ENCODE measurements at regions not wholly inside any gene's neighbourhood (a gene's known extent, or its start where the extent isn't known, plus 50 kb on each side); places are given as distances from the start of the nearest gene placed in this dataset.

DNA sequence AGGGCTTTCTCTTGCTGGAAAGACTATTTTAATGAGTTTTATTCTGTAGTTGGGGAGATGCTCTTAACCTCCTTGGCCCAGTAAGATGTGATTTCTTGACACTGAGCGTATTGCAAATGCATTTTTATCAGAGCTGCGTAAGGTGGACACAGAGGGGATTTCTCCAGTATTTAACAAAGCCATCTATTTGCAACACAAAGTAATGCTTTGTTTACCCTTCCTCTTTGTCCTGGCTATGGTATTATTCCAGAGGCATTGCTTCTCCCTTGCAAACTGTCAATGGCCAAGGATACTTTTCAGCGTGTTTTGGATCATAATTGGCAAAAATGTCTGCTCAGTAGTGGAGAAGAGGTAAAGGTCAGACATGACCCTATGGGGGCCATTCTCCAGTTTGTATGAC is 90.8 kb upstream of the PIK3C3 start:
- Histone ChIP-seq H3K27ac (no peak overlapping the region), H3K36me3 (ENCODE audit: insufficient read depth) (no peaks in the 10 kb centered on the region), H3K27me3 (ENCODE audit: insufficient read depth, low read depth) (no peaks in the 10 kb centered on the region), H4K20me1 (ENCODE audit: insufficient read depth) (no peaks in the 10 kb centered on the region), H3K4me2 (no peak overlapping the region), H3K79me2 (ENCODE audit: insufficient read depth, low read depth) (no peaks in the 10 kb centered on the region), H3K9ac (no peak overlapping the region), H2AFZ (ENCODE audit: low read depth) (no peak overlapping the region), H3K4me1 (ENCODE audit: low read depth, poor library complexity, severe bottlenecking) (no peaks in the 10 kb centered on the region), H3K4me3 (IDR thresholded peaks at IDR 0.05; ENCODE audit: insufficient read depth, low read depth, low read length) (no peak overlapping the region)
- TF ChIP-seq, protein P1, sequence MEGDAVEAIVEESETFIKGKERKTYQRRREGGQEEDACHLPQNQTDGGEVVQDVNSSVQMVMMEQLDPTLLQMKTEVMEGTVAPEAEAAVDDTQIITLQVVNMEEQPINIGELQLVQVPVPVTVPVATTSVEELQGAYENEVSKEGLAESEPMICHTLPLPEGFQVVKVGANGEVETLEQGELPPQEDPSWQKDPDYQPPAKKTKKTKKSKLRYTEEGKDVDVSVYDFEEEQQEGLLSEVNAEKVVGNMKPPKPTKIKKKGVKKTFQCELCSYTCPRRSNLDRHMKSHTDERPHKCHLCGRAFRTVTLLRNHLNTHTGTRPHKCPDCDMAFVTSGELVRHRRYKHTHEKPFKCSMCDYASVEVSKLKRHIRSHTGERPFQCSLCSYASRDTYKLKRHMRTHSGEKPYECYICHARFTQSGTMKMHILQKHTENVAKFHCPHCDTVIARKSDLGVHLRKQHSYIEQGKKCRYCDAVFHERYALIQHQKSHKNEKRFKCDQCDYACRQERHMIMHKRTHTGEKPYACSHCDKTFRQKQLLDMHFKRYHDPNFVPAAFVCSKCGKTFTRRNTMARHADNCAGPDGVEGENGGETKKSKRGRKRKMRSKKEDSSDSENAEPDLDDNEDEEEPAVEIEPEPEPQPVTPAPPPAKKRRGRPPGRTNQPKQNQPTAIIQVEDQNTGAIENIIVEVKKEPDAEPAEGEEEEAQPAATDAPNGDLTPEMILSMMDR (conservative IDR thresholded peaks at IDR 0.05; ENCODE audit: low read depth, low read length), result no peak

- no peak overlapping the region for H3K4me3 ChIP-seq (IDR thresholded peaks at IDR 0.05; ENCODE audit: insufficient read depth, low read depth, low read length)
- TF ChIP-seq, protein P1 (conservative IDR thresholded peaks at IDR 0.05; ENCODE audit: low read depth, low read length), result no peak
- H3K9ac ChIP-seq, result no peak overlapping the region
- H2AFZ ChIP-seq (ENCODE audit: low read depth), result no peak overlapping the region
- H3K36me3 ChIP-seq (ENCODE audit: insufficient read depth), result no peaks in the 10 kb centered on the region
- no peaks in the 10 kb centered on the region for H3K27me3 ChIP-seq (ENCODE audit: insufficient read depth, low read depth)
- H3K79me2 ChIP-seq (ENCODE audit: insufficient read depth, low read depth), result no peaks in the 10 kb centered on the region
- no peaks in the 10 kb centered on the region for H3K4me1 ChIP-seq (ENCODE audit: low read depth, poor library complexity, severe bottlenecking)
- no peak overlapping the region for H3K4me2 ChIP-seq
- no peak overlapping the region for H3K27ac ChIP-seq
- no peaks in the 10 kb centered on the region for H4K20me1 ChIP-seq (ENCODE audit: insufficient read depth)
Observed at GRCh38 chr18:41862921-41863320, 92.1 kb upstream of the PIK3C3 start.

GRCh38 chr18:41860987-41861386 is 94.0 kb upstream of the PIK3C3 start:
- no peaks in the 10 kb centered on the region for H4K20me1 ChIP-seq (ENCODE audit: insufficient read depth)
- H2AFZ ChIP-seq (ENCODE audit: low read depth), result no peak overlapping the region
- no peaks in the 10 kb centered on the region for H3K4me1 ChIP-seq (ENCODE audit: low read depth, poor library complexity, severe bottlenecking)
- no peak overlapping the region for H3K4me3 ChIP-seq (IDR thresholded peaks at IDR 0.05; ENCODE audit: insufficient read depth, low read depth, low read length)
- no peak overlapping the region for H3K27ac ChIP-seq
- no peaks in the 10 kb centered on the region for H3K27me3 ChIP-seq (ENCODE audit: insufficient read depth, low read depth)
- TF ChIP-seq, protein P1 (conservative IDR thresholded peaks at IDR 0.05; ENCODE audit: low read depth, low read length), result no peak
- no peaks in the 10 kb centered on the region for H3K36me3 ChIP-seq (ENCODE audit: insufficient read depth)
- no peaks in the 10 kb centered on the region for H3K79me2 ChIP-seq (ENCODE audit: insufficient read depth, low read depth)
- no peak overlapping the region for H3K9ac ChIP-seq
- no peak overlapping the region for H3K4me2 ChIP-seq

GRCh38 chr18:41858761-41859555 is 96.1 kb upstream of the PIK3C3 start:
- Histone ChIP-seq H3K4me1 (ENCODE audit: low read depth, poor library complexity, severe bottlenecking) (no peaks in the 10 kb centered on the region), H3K4me2 (no peak overlapping the region), H3K4me3 (IDR thresholded peaks at IDR 0.05; ENCODE audit: insufficient read depth, low read depth, low read length) (no peak overlapping the region), H4K20me1 (ENCODE audit: insufficient read depth) (no peaks in the 10 kb centered on the region), H3K79me2 (ENCODE audit: insufficient read depth, low read depth) (no peaks in the 10 kb centered on the region), H3K9ac (no peak overlapping the region), H2AFZ (ENCODE audit: low read depth) (no peak overlapping the region), H3K27me3 (ENCODE audit: insufficient read depth, low read depth) (no peaks in the 10 kb centered on the region), H3K36me3 (ENCODE audit: insufficient read depth) (no peaks in the 10 kb centered on the region), H3K27ac (no peak overlapping the region)
- TF ChIP-seq, protein P1 (conservative IDR thresholded peaks at IDR 0.05; ENCODE audit: low read depth, low read length), result no peak
